Hematopoietic multipotent progenitor cell treated with erythropoietin and hydrocortisone succinate and interleukin-3 and kit ligand, for 6 days (in vitro differentiated cells): ENCODE measurements at regions not wholly inside any gene's neighbourhood (a gene's known extent, or its start where the extent isn't known, plus 50 kb on each side); places are given as distances from the start of the nearest gene placed in this dataset.
A peak's percentile ranks its signal among the peaks of the same experiment; 100 is the strongest.

Source experiments
- DNase-seq: peaks from one replicate; pipeline ENCODE4 v3.0.0-alpha.2; 2015

- DNase-seq, result peak; percentile 9
Observed at GRCh38 chr1:72601035-72601674, 318.8 kb upstream of the NEGR1 start.

GRCh38 chr1:72586023-72586685 lies 303.8 kb upstream of the NEGR1 start:
- no peak for DNase-seq

GRCh38 chr1:72579629-72580028 lies 297.3 kb upstream of the NEGR1 start:
- DNase-seq, result no peak

GRCh38 chr1:72570815-72571214 lies 288.5 kb upstream of the NEGR1 start:
- DNase-seq, result no peak

- DNase-seq, result no peak
Observed at GRCh38 chr1:72568113-72568512, 285.8 kb upstream of the NEGR1 start.

- DNase-seq, result peak; percentile 1
Observed at GRCh38 chr1:72567521-72567920, 285.2 kb upstream of the NEGR1 start.

- no peak for DNase-seq
Observed at GRCh38 chr1:72564749-72565148, 282.4 kb upstream of the NEGR1 start.

- peak; percentile 11 for DNase-seq
Observed at GRCh38 chr1:72557446-72558049, 275.2 kb upstream of the NEGR1 start.

GRCh38 chr1:72547412-72547811 lies 265.1 kb upstream of the NEGR1 start:
- DNase-seq, result no peak

GRCh38 chr1:72540674-72541073 lies 258.3 kb upstream of the NEGR1 start:
- no peak for DNase-seq

GRCh38 chr1:72535470-72535869 lies 253.1 kb upstream of the NEGR1 start:
- DNase-seq, result no peak

- DNase-seq, result no peak
Observed at GRCh38 chr1:72530646-72531045, 248.3 kb upstream of the NEGR1 start.

- no peak for DNase-seq
Observed at GRCh38 chr1:72526926-72527325, 244.6 kb upstream of the NEGR1 start.

GRCh38 chr1:72524021-72524420 lies 241.7 kb upstream of the NEGR1 start:
- DNase-seq, result no peak

- DNase-seq, result no peak
Observed at GRCh38 chr1:72521659-72522058, 239.3 kb upstream of the NEGR1 start.

- no peak for DNase-seq
Observed at GRCh38 chr1:72516826-72517225, 234.5 kb upstream of the NEGR1 start.

GRCh38 chr1:72516264-72516663 lies 233.9 kb upstream of the NEGR1 start:
- no peak for DNase-seq

- DNase-seq, result no peak
Observed at GRCh38 chr1:72498371-72498770, 216.0 kb upstream of the NEGR1 start.

- DNase-seq, result no peak
Observed at GRCh38 chr1:72489801-72490200, 207.5 kb upstream of the NEGR1 start.

GRCh38 chr1:72485801-72486200 lies 203.5 kb upstream of the NEGR1 start:
- no peak for DNase-seq

GRCh38 chr1:72483846-72484357 lies 201.6 kb upstream of the NEGR1 start:
- DNase-seq, result no peak

GRCh38 chr1:72482736-72483413 lies 200.5 kb upstream of the NEGR1 start:
- DNase-seq, result no peak

- DNase-seq, result no peak
Observed at GRCh38 chr1:72481420-72481970, 199.2 kb upstream of the NEGR1 start.
